GM12865 (cell line): ENCODE measurements at regions not wholly inside any gene's neighbourhood (a gene's known extent, or its start where the extent isn't known, plus 50 kb on each side); places are given as distances from the start of the nearest gene placed in this dataset.

ENCODE experiments used
- DNase-seq: peaks from one replicate; pipeline ENCODE4 v3.0.0; 2010; ENCODE audit warnings: low read depth
- H3K4me3 ChIP-seq: 2 replicates; pipeline ENCODE4 v1.5.1; 2011; ENCODE audit warnings: mild to moderate bottlenecking, low read depth, low read length, control low read depth
- CTCF ChIP-seq: IDR thresholded peaks from 2 replicates; pipeline ENCODE4 v1.5.1; 2011; ENCODE audit warnings: low read length, control low read depth, low read depth, inconsistent platforms; ENCODE audit not compliant: insufficient read depth; ENCODE audit errors: missing control alignments

- TF ChIP-seq CTCF, result no peak
- no peak overlapping the region for H3K4me3 ChIP-seq
- DNase-seq, result no peak
These were observed 265.0 kb downstream of the DHX15 start for GRCh38 chr4:24319387-24319786.

- no peak overlapping the region for H3K4me3 ChIP-seq
- TF ChIP-seq CTCF, result no peak
- DNase-seq, result no peak
These were observed 269.3 kb downstream of the DHX15 start for GRCh38 chr4:24315056-24315455.

GRCh38 chr4:24312261-24312913, 272.0 kb downstream of the DHX15 start:
- DNase-seq, result no peak
- H3K4me3 ChIP-seq, result no peak overlapping the region
- TF ChIP-seq CTCF, result no peak

GRCh38 chr4:24303926-24304325, 280.4 kb downstream of the DHX15 start:
- no peak overlapping the region for H3K4me3 ChIP-seq
- TF ChIP-seq CTCF, result no peak
- DNase-seq, result no peak

- H3K4me3 ChIP-seq, result no peak overlapping the region
- TF ChIP-seq CTCF, result no peak
- DNase-seq, result no peak
These were observed 285.4 kb downstream of the DHX15 start for GRCh38 chr4:24298911-24299310.

GRCh38 chr4:24287096-24287495, 297.3 kb downstream of the DHX15 start:
- no peak for TF ChIP-seq CTCF
- no peak for DNase-seq
- H3K4me3 ChIP-seq, result no peak overlapping the region

GRCh38 chr4:24285759-24286158, 298.6 kb downstream of the DHX15 start:
- DNase-seq, result no peak
- no peak for TF ChIP-seq CTCF
- no peak overlapping the region for H3K4me3 ChIP-seq
